Stimulated activated CD4-positive, alpha-beta T cell treated with anti-CD3 and anti-CD28 coated beads, Interleukin-1b, Interleukin-23, amount 100 ng/mL, for 24 hours (primary cell): ENCODE measurements at regions not wholly inside any gene's neighbourhood (a gene's known extent, or its start where the extent isn't known, plus 50 kb on each side); places are given as distances from the start of the nearest gene placed in this dataset.
A peak's percentile ranks its signal among the peaks of the same experiment; 100 is the strongest.

ENCODE experiments used
- DNase-seq, 4 experiments: peaks; one replicate each; pipeline ENCODE4 v3.0.0-alpha.2; 2020; ENCODE audit warnings: low read depth in 4 of 4, low spot score in 1 of 4

- DNase-seq, result no peak
These were observed 172.8 kb upstream of the CITED2 start for GRCh38 chr6:139547122-139547776.

- no peak for DNase-seq
These were observed 171.6 kb upstream of the CITED2 start for GRCh38 chr6:139546106-139546472.

- DNase-seq, result no peak
These were observed 171.0 kb upstream of the CITED2 start for GRCh38 chr6:139545206-139546105.

- no peak for DNase-seq
These were observed 170.2 kb upstream of the CITED2 start for GRCh38 chr6:139544701-139545057.

- no peak for DNase-seq
These were observed 167.9 kb upstream of the CITED2 start for GRCh38 chr6:139542351-139542750.

GRCh38 chr6:139540894-139541293 is 166.4 kb upstream of the CITED2 start:
- DNase-seq, result no peak

GRCh38 chr6:139540276-139540675 is 165.8 kb upstream of the CITED2 start:
- DNase-seq, result peak in 1 of 4 experiments; percentile 12

GRCh38 chr6:139539852-139540251 is 165.4 kb upstream of the CITED2 start:
- DNase-seq, result no peak

GRCh38 chr6:139538366-139538765 is 163.9 kb upstream of the CITED2 start:
- no peak for DNase-seq

- no peak for DNase-seq
These were observed 162.5 kb upstream of the CITED2 start for GRCh38 chr6:139536751-139537617.

- DNase-seq, result no peak
These were observed 160.1 kb upstream of the CITED2 start for GRCh38 chr6:139534472-139535115.

- DNase-seq, result no peak
These were observed 159.4 kb upstream of the CITED2 start for GRCh38 chr6:139533573-139534471.

GRCh38 chr6:139533171-139533570 is 158.7 kb upstream of the CITED2 start:
- DNase-seq, result no peak

- DNase-seq, result no peak
These were observed 157.0 kb upstream of the CITED2 start for GRCh38 chr6:139531148-139532115.

GRCh38 chr6:139530561-139530960 is 156.1 kb upstream of the CITED2 start:
- DNase-seq, result no peak

GRCh38 chr6:139529420-139529819 is 155.0 kb upstream of the CITED2 start:
- no peak for DNase-seq

GRCh38 chr6:139528471-139528870 is 154.0 kb upstream of the CITED2 start:
- DNase-seq, result no peak

- no peak for DNase-seq
These were observed 151.0 kb upstream of the CITED2 start for GRCh38 chr6:139525415-139525814.

- no peak for DNase-seq
These were observed 149.5 kb upstream of the CITED2 start for GRCh38 chr6:139523986-139524385.
